ENCODE measurements at regions not wholly inside any gene's neighbourhood (a gene's known extent, or its start where the extent isn't known, plus 50 kb on each side); places are given as distances from the start of the nearest gene placed in this dataset.

- peaks cover 11% of the 10 kb centered on the region for H3K4me1 Mint-ChIP-seq (ENCODE audit: low read depth, unreplicated experiment)
- Histone ChIP-seq H3K9me3 (ENCODE audit: insufficient read depth, low read depth, low read length) (no peaks in the 10 kb centered on the region), H3K4me2 (ENCODE audit: low read length) (peak overlapping the region; percentile 88), H3K9ac (ENCODE audit: low read length) (no peak overlapping the region), H3K27ac (ENCODE audit: low read depth, low read length) (no peak overlapping the region), H3K4me3 (ENCODE audit: insufficient read depth, low read depth, low read length) (peak overlapping the region; percentile 48), H2AFZ (ENCODE audit: low read depth, low read length) (peak overlapping the region; percentile 52), H4K20me1 (ENCODE audit: insufficient read depth, low read length) (peaks cover 13% of the 10 kb centered on the region), H3K79me2 (ENCODE audit: insufficient read depth, low read length) (no peaks in the 10 kb centered on the region), H3K36me3 (ENCODE audit: insufficient read depth, low read length) (no peaks in the 10 kb centered on the region), H3K27me3 (ENCODE audit: insufficient read depth, low read length) (peaks cover 65% of the 10 kb centered on the region), H3K4me1 (ENCODE audit: insufficient read depth, low read length) (peaks cover 20% of the 10 kb centered on the region)
- peak overlapping the region; percentile 96 for H3K4me3 Mint-ChIP-seq (ENCODE audit: unreplicated experiment)
- TF ChIP-seq EZH2 (IDR thresholded peaks at IDR 0.05; ENCODE audit: insufficient read depth, low read length) (peak; percentile 17), CTCF (IDR thresholded peaks at IDR 0.05; ENCODE audit: insufficient read depth, low read depth, low read length) (no peak)
- H3K27me3 Mint-ChIP-seq (ENCODE audit: low read depth, unreplicated experiment) = peaks cover 76% of the 10 kb centered on the region
- H3K27ac Mint-ChIP-seq (ENCODE audit: unreplicated experiment) = no peak overlapping the region
- no peak for DNase-seq (ENCODE audit: low read depth)
- peaks cover 2% of the 10 kb centered on the region for H3K36me3 Mint-ChIP-seq (ENCODE audit: low read depth, unreplicated experiment)
- H3K9me3 Mint-ChIP-seq (ENCODE audit: unreplicated experiment) = no peaks in the 10 kb centered on the region
- no peak for FAIRE-seq
Observed at GRCh38 chr11:43581370-43582023, 99.0 kb upstream of the HSD17B12 start.

GRCh38 chr11:43582024-43582862 lies 98.3 kb upstream of the HSD17B12 start:
- H3K79me2 ChIP-seq (ENCODE audit: insufficient read depth, low read length) = no peaks in the 10 kb centered on the region
- TF ChIP-seq EZH2 (IDR thresholded peaks at IDR 0.05; ENCODE audit: insufficient read depth, low read length) (peak; percentile 2), CTCF (IDR thresholded peaks at IDR 0.05; ENCODE audit: insufficient read depth, low read depth, low read length) (no peak)
- Mint-ChIP-seq H3K36me3 (ENCODE audit: low read depth, unreplicated experiment) (peaks cover 2% of the 10 kb centered on the region), H3K9me3 (ENCODE audit: unreplicated experiment) (no peaks in the 10 kb centered on the region), H3K4me3 (ENCODE audit: unreplicated experiment) (peak overlapping the region; percentile 96), H3K27me3 (ENCODE audit: low read depth, unreplicated experiment) (peaks cover 72% of the 10 kb centered on the region), H3K27ac (ENCODE audit: unreplicated experiment) (no peak overlapping the region), H3K4me1 (ENCODE audit: low read depth, unreplicated experiment) (peaks cover 9% of the 10 kb centered on the region)
- no peaks in the 10 kb centered on the region for H3K36me3 ChIP-seq (ENCODE audit: insufficient read depth, low read length)
- H3K27me3 ChIP-seq (ENCODE audit: insufficient read depth, low read length) = peaks cover 59% of the 10 kb centered on the region
- no peak overlapping the region for H3K27ac ChIP-seq (ENCODE audit: low read depth, low read length)
- no peaks in the 10 kb centered on the region for H3K9me3 ChIP-seq (ENCODE audit: insufficient read depth, low read depth, low read length)
- H3K9ac ChIP-seq (ENCODE audit: low read length) = no peak overlapping the region
- DNase-seq (ENCODE audit: low read depth) = no peak
- no peak overlapping the region for H2AFZ ChIP-seq (ENCODE audit: low read depth, low read length)
- H3K4me1 ChIP-seq (ENCODE audit: insufficient read depth, low read length) = peaks cover 16% of the 10 kb centered on the region
- H4K20me1 ChIP-seq (ENCODE audit: insufficient read depth, low read length) = peaks cover 6% of the 10 kb centered on the region
- H3K4me2 ChIP-seq (ENCODE audit: low read length) = peak overlapping the region; percentile 88
- no peak overlapping the region for H3K4me3 ChIP-seq (ENCODE audit: insufficient read depth, low read depth, low read length)
- no peak for FAIRE-seq
